Dedifferentiated amniotic fluid mesenchymal stem cell (primary cell): ENCODE measurements at regions not wholly inside any gene's neighbourhood (a gene's known extent, or its start where the extent isn't known, plus 50 kb on each side); places are given as distances from the start of the nearest gene placed in this dataset.
"Not testable (repeated sequence)": the region's sequence is repeated elsewhere in the genome, so short reads cannot be mapped to it uniquely, and the experiment has no call there.

Experiments
- DNase-seq: peaks from one replicate; pipeline ENCODE4 v3.0.0-alpha.2; 2016; ENCODE audit errors: extremely low spot score

GRCh38 chrX:85808217-85808616 is 239.1 kb downstream of the CHM start:
- DNase-seq: no peak

- not testable (repeated sequence) for DNase-seq
Observed at GRCh38 chrX:85772391-85772790, 275.0 kb downstream of the CHM start.

DNA sequence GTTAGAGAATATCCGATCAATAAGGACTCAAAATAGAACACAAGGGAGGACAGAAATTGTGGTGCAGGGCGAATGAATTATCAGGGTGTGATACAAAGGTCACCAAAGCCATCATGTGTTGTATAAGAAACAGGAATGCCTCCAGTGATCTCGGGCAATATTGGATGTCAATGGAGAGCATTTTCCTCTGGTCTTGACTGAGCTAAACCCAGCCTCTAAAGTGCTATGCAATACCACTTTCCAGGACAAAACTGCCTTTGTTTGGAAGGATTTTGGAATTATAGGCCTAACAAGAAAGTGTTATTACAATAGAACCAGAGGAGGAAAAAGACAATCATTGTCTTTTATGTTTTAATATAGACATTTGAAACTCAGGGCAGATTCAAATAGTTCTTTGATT is 281.7 kb downstream of the CHM start:
- DNase-seq: no peak

- not testable (repeated sequence) for DNase-seq
Observed at GRCh38 chrX:85723025-85723424, 324.3 kb downstream of the CHM start.

GRCh38 chrX:85703233-85703632 is 323.8 kb upstream of the POF1B start:
- not testable (repeated sequence) for DNase-seq

DNA sequence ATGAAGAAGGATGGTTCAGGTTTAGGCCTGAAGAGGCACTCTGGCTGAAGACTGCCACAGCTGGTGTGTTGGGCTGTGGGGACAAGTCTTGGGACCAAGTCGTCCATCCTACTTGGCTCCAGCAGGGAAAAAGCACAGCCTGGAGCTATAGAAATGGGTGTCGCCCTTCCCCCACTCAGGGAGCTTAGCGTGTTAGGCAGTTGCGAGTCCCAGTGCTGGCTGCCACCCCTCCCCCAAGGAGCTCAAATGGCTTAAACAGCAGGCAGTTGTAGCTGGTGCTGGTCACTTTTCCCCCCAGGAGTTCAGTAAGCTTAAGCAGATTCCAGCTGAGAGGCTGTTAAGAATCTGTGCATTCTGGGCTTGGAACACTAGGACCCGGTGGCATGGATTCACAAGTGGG is 319.5 kb upstream of the POF1B start:
- DNase-seq: no peak

DNA sequence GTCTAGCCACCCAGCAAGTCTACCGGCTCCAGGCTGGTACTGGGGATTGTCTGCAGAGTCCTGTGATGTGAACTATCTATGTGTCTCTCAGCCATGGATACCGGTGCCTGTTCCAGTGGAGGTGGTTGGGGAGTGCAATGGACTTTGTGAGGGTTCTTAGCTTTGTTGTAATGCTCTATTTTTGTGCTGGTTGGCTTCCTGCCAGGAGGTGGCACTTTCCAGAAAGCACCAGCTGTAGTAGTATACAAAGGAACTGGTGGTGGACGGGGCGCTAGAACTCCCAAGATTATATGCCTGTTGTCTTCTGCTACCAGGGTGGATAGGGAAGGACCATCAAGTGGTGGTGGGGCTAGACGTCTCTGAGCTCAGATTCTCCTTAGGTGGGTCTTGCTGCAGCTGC is 306.4 kb upstream of the POF1B start:
- no peak for DNase-seq

GRCh38 chrX:85666471-85666870 is 287.0 kb upstream of the POF1B start:
- DNase-seq: no peak

DNA sequence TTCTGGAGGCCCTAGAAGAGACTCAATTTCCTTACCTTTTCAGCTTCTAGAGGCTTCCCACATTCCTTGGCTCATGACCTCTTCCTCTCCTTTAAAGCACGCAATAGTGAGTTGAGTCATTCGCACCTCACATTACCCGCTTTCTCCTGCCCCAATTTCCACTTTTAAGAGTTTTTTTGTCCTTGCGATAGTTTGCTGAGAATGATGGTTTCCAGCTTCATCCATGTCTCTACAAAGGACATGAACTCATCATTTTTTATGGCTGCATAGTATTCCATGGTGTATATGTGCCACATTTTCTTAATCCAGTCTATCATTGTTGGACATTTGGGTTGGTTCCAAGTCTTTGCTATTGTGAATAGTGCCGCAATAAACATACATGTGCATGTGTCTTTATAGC is 284.5 kb upstream of the POF1B start:
- not testable (repeated sequence) for DNase-seq

- DNase-seq: no peak
Observed at GRCh38 chrX:85630901-85631300, 251.4 kb upstream of the POF1B start.

DNA sequence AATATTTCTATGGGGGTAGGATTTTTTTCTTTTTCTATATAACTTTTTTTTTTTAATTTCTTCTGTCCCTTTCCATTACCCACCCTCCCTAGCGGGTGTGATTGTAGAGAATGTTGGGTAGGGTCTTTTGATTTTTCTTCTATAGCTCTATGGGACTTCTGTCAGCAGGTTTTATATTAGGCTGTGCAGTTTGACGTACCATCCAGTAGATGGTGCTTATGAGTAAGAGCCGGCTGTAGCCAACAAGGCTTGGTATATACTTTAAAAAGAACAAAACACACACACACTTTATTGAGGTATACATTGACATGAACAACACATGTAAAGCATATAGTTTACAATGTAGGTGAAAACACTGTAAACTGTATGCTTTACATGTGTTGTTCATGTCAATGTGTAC is 247.9 kb upstream of the POF1B start:
- DNase-seq: no peak

DNA sequence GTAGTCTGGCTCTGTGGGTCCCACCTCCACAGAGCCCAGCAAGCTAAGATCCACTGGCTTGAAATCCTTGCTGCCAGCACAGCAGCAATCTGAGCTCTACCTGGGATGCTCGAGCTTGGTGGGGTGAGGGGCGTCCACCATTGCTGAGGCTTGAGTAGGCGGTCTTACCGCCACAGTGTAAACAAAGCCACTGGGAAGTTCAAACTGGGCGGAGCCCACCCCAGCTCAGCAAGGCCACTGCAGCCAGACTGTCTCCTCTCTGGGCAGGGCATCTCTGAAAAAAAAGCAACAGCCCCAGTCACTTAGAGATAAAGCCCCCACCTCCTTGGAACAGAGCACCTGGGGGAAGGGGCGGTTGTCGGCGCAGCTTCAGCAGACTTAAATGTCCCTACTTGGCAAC is 243.2 kb upstream of the POF1B start:
- DNase-seq: no peak

GRCh38 chrX:85620466-85620865 is 241.0 kb upstream of the POF1B start:
- DNase-seq: no peak

GRCh38 chrX:85619962-85620361 is 240.5 kb upstream of the POF1B start:
- no peak for DNase-seq

DNA sequence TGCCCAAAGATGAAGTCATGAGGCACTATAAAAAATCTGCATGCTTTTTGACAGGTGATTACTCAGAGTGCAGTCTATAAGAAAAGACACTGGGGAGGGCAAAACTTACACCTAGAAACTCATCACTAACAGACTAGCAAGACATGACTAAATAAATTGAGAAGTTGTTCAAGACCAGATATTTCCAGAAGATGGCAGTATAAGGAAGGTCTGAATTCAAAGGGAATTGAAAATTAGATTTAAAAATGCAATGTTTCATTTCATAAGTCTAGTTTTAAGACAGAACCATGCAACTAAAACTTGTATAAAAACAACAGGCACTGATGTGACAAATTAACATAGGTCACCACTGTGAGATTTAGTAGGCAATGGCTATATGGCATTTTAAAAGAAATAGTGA is 232.5 kb upstream of the POF1B start:
- DNase-seq: peak; percentile 16

DNA sequence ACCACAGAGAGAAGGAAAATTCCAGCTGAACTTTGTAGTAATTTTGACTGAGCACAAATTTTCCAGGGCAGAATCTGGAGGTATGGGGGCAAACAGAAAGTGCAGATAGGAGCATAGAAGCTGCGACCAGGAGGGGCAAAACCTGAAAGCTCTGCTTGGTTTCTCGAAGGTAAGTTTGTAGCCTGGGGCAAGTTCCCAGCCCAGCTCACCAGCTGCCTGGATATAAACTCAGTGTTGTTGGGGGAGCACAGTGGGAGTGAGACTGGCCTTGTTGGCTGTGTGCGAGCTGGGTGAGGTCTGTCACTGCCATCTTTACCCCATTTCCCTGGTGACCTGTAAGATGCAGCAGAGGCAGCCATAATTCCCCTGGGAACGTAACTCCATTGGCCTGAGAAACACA is 213.5 kb upstream of the POF1B start:
- no peak for DNase-seq

- no peak for DNase-seq
Observed at GRCh38 chrX:85591536-85591935, 212.1 kb upstream of the POF1B start.

- DNase-seq: no peak
Observed at GRCh38 chrX:85590638-85591037, 211.2 kb upstream of the POF1B start.

DNA sequence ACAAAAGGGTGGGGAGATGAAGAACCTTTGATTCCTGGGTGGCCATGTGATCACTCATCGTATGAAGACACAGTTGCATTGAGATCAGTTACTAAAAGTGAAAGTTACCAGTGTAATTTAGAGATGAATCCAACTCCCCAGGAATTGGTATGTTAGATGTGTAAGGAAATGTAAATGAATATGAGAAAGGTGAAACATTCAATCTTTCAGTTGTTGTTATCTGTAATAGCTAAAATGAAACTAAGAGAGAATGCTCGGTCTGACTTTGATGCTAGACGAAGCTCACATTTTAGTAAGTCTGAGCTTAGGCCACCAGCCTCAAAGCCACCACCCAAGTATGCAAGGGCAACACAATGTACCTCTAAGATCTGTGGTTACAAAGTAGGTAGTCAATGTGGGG is 194.3 kb upstream of the POF1B start:
- no peak for DNase-seq

DNA sequence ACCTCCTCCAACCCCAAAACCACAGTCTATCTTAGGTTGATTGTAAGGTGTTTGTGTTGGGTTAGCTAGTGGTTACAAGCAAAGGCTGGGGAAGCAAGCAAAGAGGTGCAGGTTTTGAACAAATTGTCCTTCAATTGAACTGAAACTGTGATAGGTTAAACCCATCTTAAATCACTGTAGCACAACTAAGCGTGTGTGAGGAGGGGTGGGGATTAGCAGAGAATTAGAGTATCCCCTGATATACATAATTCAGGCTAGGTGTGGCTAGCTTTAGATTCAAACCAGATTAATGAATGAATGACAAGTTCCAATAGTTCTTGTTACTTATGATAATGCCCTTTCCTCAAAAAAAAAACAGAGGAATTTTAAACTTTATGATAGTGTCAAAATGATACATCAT is 191.0 kb upstream of the POF1B start:
- no peak for DNase-seq

DNA sequence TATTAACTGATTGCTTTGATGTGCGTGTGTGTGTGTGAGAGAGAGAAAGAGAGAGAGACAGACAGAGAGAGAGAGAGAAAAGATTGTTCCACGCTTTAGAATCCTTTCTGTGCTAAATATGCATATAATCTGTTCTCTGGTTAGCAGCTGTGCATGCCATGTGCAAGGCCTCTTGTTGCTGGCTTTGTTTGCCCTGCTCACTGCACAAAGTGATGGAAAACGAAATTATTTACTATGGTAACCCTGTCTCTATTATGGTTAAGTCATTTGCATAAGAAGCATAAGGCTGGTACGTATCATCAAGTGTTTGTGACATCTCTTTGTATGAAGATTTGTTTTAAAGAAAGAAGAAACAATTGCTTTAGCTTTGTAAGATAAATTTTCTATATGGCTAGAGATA is 190.2 kb upstream of the POF1B start:
- no peak for DNase-seq

DNA sequence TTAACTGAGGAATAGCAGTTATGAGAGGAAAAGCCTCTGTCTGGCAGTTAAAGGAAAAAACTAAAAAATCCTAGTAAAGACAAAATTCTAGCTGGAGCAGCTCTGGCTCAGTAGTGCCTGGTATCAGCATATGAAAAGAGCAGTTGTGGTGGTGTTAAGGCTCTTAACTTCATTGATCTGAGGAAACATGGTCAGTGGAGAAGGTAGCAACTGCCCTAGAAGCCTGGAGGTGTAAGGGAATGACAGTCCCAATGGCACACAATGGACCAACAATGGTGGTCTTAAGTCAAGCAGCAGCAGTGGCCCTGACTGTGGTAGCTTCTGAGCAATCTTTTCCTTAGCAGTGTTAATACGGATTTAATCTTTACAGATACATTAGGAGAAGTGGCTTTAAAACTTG is 189.6 kb upstream of the POF1B start:
- DNase-seq: no peak

DNA sequence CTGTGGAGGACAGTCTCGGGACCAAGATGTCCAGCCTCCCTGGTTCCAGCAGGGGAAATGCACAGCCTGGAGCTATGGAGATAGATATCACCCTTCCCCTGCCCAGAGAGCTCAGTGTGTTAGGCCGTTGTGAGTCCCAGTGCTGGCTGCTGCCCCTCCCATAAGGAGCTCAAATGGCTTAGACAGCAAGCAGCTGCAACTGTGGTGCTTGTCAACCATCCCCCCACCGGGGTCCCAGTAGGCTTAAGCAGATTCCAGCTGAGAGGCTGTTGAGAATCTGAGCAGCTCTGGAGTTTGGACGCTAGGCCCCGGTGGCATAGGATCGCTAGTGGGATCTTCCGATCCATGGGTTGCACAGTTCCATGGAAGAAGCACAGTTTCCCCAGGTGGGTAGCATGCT is 181.8 kb upstream of the POF1B start:
- DNase-seq: no peak

DNA sequence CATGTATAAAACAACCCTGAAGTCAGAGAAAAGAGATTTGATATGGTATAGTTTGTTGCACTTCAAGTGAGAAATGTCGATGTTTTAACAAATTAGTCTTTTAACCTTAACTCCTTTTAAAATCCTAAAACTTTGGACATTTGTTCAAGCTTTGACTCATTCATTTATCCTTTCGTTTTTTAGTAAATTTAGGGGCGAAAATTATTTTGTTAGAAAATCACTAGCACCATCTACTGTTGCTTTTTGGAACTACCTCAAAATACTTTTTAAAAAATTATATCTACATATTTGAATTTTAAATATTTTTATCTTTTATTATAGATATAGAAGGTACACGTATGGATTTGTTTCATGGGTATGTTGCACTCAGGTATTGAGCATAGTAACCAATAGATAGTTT is 165.1 kb upstream of the POF1B start:
- no peak for DNase-seq

DNA sequence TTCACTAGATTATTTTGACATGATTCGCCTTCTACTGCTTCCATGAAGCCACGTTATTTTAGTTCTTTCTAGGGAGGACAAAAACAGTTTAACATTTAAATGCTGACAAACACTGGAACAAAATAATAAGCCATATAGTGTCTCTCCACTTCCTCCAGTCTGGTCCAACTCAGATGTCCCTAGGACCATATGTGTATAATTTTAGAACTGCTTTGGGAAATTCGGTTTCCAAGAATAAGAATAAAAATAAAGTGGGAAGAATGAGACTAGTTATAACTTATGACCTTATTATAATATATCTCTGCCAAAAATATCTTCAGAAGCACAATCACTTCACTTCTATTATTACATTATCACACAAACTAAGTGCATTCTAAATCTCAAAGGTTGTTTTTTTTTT is 164.4 kb upstream of the POF1B start:
- no peak for DNase-seq
